DOHH2 (cell line): ENCODE measurements at regions not wholly inside any gene's neighbourhood (a gene's known extent, or its start where the extent isn't known, plus 50 kb on each side); places are given as distances from the start of the nearest gene placed in this dataset.

Experiments
- H3F3A ChIP-seq: fragments of 200-600 bp; sonication (generic), shearing (Covaris generic); 2 replicates; pipeline ENCODE4 v1.6.0; 2016; ENCODE audit warnings: antibody characterized with exemption, mild to moderate bottlenecking; ENCODE audit not compliant: control insufficient read depth, insufficient read depth
- H3K27ac ChIP-seq: fragments of 200-600 bp; sonication (generic); 2 replicates; pipeline ENCODE4 v1.5.1; 2014; ENCODE audit warnings: low read depth, mild to moderate bottlenecking, low read length, moderate library complexity
- H3K27me3 ChIP-seq: fragments of 200-600 bp; sonication (generic); 2 replicates; pipeline ENCODE4 v1.6.1; 2014; ENCODE audit warnings: mild to moderate bottlenecking, low read length, mixed read lengths; ENCODE audit not compliant: control insufficient read depth
- H3K36me3 ChIP-seq: fragments of 200-600 bp; sonication (generic); 2 replicates; pipeline ENCODE4 v1.6.1; 2014; ENCODE audit warnings: mild to moderate bottlenecking, low read length, moderate library complexity, mixed read lengths; ENCODE audit not compliant: control insufficient read depth
- H3K4me1 ChIP-seq: fragments of 200-600 bp; sonication (generic); 2 replicates; pipeline ENCODE4 v1.6.1; 2014; ENCODE audit warnings: mild to moderate bottlenecking, low read length, mixed read lengths; ENCODE audit not compliant: control insufficient read depth
- H3K4me2 ChIP-seq: fragments of 200-600 bp; sonication (generic); 2 replicates; pipeline ENCODE4 v1.6.0; 2014; ENCODE audit warnings: mild to moderate bottlenecking, low read length, moderate library complexity
- H3K4me3 ChIP-seq: fragments of 200-600 bp; sonication (generic); 2 replicates; pipeline ENCODE4 v1.5.1; 2014; ENCODE audit warnings: mild to moderate bottlenecking, low read length, mixed read lengths
- H3K79me2 ChIP-seq: fragments of 200-600 bp; sonication (generic); 2 replicates; pipeline ENCODE4 v1.6.1; 2014; ENCODE audit warnings: mild to moderate bottlenecking, low read length, mixed read lengths; ENCODE audit not compliant: control insufficient read depth
- H3K9me2 ChIP-seq: fragments of 200-600 bp; sonication (generic); replicated peaks from 2 replicates; pipeline ENCODE4 v1.6.1; 2014; ENCODE audit warnings: mild to moderate bottlenecking, low read length, mixed read lengths; ENCODE audit not compliant: control insufficient read depth
- H3K9me3 ChIP-seq: fragments of 200-600 bp; sonication (generic); 2 replicates; pipeline ENCODE4 v1.6.1; 2014; ENCODE audit warnings: antibody characterized with exemption, low read length, mixed read lengths; ENCODE audit not compliant: control insufficient read depth, insufficient read depth
- H4K20me1 ChIP-seq: fragments of 200-600 bp; sonication (generic); 2 replicates; pipeline ENCODE4 v1.6.0; 2014; ENCODE audit warnings: low read depth, mild to moderate bottlenecking, antibody characterized with exemption, low read length, moderate library complexity; ENCODE audit not compliant: control insufficient read depth, insufficient read depth
- CTCF ChIP-seq: fragments of 200-600 bp; sonication (generic); IDR thresholded peaks from one replicate; pipeline ENCODE4 v1.5.1; 2014; ENCODE audit warnings: antibody characterized with exemption, mild to moderate bottlenecking, low read depth, low read length; ENCODE audit not compliant: poor library complexity, severe bottlenecking
- EZH2phosphoT487 ChIP-seq: fragments of 200-600 bp; sonication (generic); IDR thresholded peaks from 2 replicates; pipeline ENCODE4 v1.6.1; 2017; ENCODE audit warnings: borderline replicate concordance, mild to moderate bottlenecking, antibody characterized with exemption, low read length, moderate library complexity, mixed read lengths

DNA sequence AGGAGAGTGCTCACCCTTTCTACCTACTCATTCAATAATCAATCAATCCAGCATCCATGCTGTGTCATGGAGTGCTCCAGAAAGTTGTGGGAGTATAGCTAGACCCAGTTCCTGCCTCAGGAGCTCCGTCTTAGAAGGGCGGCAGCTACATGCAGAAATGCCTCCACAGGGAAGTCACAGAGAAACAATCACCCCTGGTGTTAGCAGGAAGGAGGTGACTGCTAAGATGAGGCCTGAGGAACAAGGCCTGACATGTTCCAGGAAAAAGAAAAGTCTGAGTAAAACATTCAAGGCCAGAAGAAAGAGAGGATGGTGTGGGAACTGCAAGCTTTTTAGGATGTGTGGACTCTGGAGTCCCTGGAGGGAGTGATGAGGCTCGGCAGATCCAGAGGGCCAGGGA lies 142.5 kb upstream of the MAGI3 start:
- no peaks in the 10 kb centered on the region for H3F3A ChIP-seq
- no peaks in the 10 kb centered on the region for H3K9me3 ChIP-seq
- no peak for TF ChIP-seq CTCF
- TF ChIP-seq EZH2phosphoT487: no peak
- no peaks in the 10 kb centered on the region for H3K4me1 ChIP-seq
- H3K4me3 ChIP-seq: no peak overlapping the region
- no peak overlapping the region for H3K27ac ChIP-seq
- H3K27me3 ChIP-seq: peaks cover 4% of the 10 kb centered on the region
- no peak overlapping the region for H3K4me2 ChIP-seq
- H3K36me3 ChIP-seq: no peaks in the 10 kb centered on the region
- H3K9me2 ChIP-seq: no peaks in the 10 kb centered on the region
- no peaks in the 10 kb centered on the region for H3K79me2 ChIP-seq
- H4K20me1 ChIP-seq: no peaks in the 10 kb centered on the region

DNA sequence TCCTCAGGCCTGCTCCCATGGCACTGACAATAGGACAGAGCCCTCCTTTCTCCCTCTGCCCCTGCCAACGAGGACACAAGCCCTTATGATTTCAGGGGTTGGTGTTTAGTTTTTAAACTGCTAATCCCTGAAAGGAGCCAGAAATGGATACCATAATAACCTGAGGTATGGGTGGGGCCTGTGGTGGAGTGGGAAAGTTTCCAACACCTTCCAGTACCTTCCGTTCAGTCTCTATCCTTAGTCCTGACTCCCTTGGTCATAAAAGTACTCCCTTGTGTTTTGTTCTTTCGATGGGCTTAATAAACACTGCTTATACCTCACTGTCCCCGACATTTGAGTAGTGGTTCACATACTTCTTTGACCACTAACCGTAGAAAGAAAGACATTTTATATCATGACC lies 141.8 kb upstream of the MAGI3 start:
- Histone ChIP-seq H3K4me1 (no peaks in the 10 kb centered on the region), H3K9me3 (no peaks in the 10 kb centered on the region), H3F3A (no peaks in the 10 kb centered on the region), H3K4me3 (no peak overlapping the region), H3K79me2 (no peaks in the 10 kb centered on the region), H3K4me2 (no peak overlapping the region), H3K27me3 (peaks cover 3% of the 10 kb centered on the region), H3K27ac (no peak overlapping the region), H4K20me1 (no peaks in the 10 kb centered on the region), H3K9me2 (no peaks in the 10 kb centered on the region), H3K36me3 (no peaks in the 10 kb centered on the region)
- TF ChIP-seq EZH2phosphoT487: no peak
- no peak for TF ChIP-seq CTCF

DNA sequence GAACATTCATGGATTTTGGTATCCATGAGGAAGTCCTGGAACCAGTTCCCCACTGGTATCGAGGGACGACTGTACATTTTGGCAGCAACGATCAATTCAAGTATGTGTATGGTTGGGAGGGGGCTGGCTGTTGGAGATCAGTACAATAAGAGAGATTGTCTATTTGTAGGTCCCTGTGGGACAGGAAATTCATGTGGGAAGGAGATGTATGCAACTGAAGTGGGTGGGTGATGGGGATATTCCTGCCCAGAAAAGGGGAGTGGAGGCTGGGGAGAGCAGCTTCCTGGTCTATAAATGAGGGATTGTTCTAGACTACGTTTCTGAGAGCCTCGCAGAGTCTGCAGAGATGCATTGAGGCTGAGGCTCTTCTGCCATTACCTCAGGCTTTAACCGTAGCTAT lies 140.2 kb upstream of the MAGI3 start:
- no peaks in the 10 kb centered on the region for H3K27me3 ChIP-seq
- no peaks in the 10 kb centered on the region for H3K9me3 ChIP-seq
- H3K36me3 ChIP-seq: no peaks in the 10 kb centered on the region
- H4K20me1 ChIP-seq: no peaks in the 10 kb centered on the region
- H3K79me2 ChIP-seq: no peaks in the 10 kb centered on the region
- H3F3A ChIP-seq: no peaks in the 10 kb centered on the region
- no peaks in the 10 kb centered on the region for H3K4me1 ChIP-seq
- H3K4me3 ChIP-seq: no peak overlapping the region
- H3K4me2 ChIP-seq: no peak overlapping the region
- TF ChIP-seq EZH2phosphoT487: no peak
- TF ChIP-seq CTCF: no peak
- no peaks in the 10 kb centered on the region for H3K9me2 ChIP-seq
- no peak overlapping the region for H3K27ac ChIP-seq

GRCh38 chr1:113252166-113252565 lies 138.1 kb upstream of the MAGI3 start:
- no peaks in the 10 kb centered on the region for H4K20me1 ChIP-seq
- H3K27ac ChIP-seq: no peak overlapping the region
- no peak overlapping the region for H3K4me3 ChIP-seq
- H3K36me3 ChIP-seq: no peaks in the 10 kb centered on the region
- no peaks in the 10 kb centered on the region for H3K4me1 ChIP-seq
- no peaks in the 10 kb centered on the region for H3K9me3 ChIP-seq
- TF ChIP-seq CTCF (no peak), EZH2phosphoT487 (no peak)
- no peaks in the 10 kb centered on the region for H3K79me2 ChIP-seq
- no peaks in the 10 kb centered on the region for H3K27me3 ChIP-seq
- no peaks in the 10 kb centered on the region for H3K9me2 ChIP-seq
- H3K4me2 ChIP-seq: no peak overlapping the region
- H3F3A ChIP-seq: no peaks in the 10 kb centered on the region
